ENCODE measurements at regions not wholly inside any gene's neighbourhood (a gene's known extent, or its start where the extent isn't known, plus 50 kb on each side); places are given as distances from the start of the nearest gene placed in this dataset.

- Histone ChIP-seq H3K4me1 (ENCODE audit: control insufficient read depth, insufficient read depth, low read length, poor library complexity, severe bottlenecking) (no peaks in the 10 kb centered on the region), H3K4me3 (ENCODE audit: extremely low read depth, insufficient read depth, low read length, poor library complexity, severe bottlenecking) (no peak overlapping the region), H3K9me3 (ENCODE audit: control insufficient read depth, low read length) (no peaks in the 10 kb centered on the region), H3K27ac (ENCODE audit: low read depth, low read length, severe bottlenecking) (no peak overlapping the region), H3K36me3 (ENCODE audit: control insufficient read depth, insufficient read depth, low read length) (no peaks in the 10 kb centered on the region)
- 88 to 93% methylated on average over 2 to 3 of the region's 3 CpGs for WGBS, 2 experiments (ENCODE audit: insufficient coverage in 2 of 2)
These were observed 81.2 kb upstream of the ETV6 start for GRCh38 chr12:11568155-11568761.

- no peaks in the 10 kb centered on the region for H3K4me1 ChIP-seq (ENCODE audit: control insufficient read depth, insufficient read depth, low read length, poor library complexity, severe bottlenecking)
- no peak overlapping the region for H3K4me3 ChIP-seq (ENCODE audit: extremely low read depth, insufficient read depth, low read length, poor library complexity, severe bottlenecking)
- H3K27ac ChIP-seq (ENCODE audit: low read depth, low read length, severe bottlenecking), result no peak overlapping the region
- no peaks in the 10 kb centered on the region for H3K9me3 ChIP-seq (ENCODE audit: control insufficient read depth, low read length)
- H3K36me3 ChIP-seq (ENCODE audit: control insufficient read depth, insufficient read depth, low read length), result no peaks in the 10 kb centered on the region
- 97 to 100% methylated on average over 1 to 5 of the region's 8 CpGs for WGBS, 2 experiments (ENCODE audit: insufficient coverage in 2 of 2)
These were observed 80.6 kb upstream of the ETV6 start for GRCh38 chr12:11568762-11569478.

GRCh38 chr12:11569716-11570115, 79.8 kb upstream of the ETV6 start:
- Histone ChIP-seq H3K4me3 (ENCODE audit: extremely low read depth, insufficient read depth, low read length, poor library complexity, severe bottlenecking) (no peak overlapping the region), H3K9me3 (ENCODE audit: control insufficient read depth, low read length) (no peaks in the 10 kb centered on the region), H3K27ac (ENCODE audit: low read depth, low read length, severe bottlenecking) (no peak overlapping the region), H3K36me3 (ENCODE audit: control insufficient read depth, insufficient read depth, low read length) (no peaks in the 10 kb centered on the region), H3K4me1 (ENCODE audit: control insufficient read depth, insufficient read depth, low read length, poor library complexity, severe bottlenecking) (no peaks in the 10 kb centered on the region)

GRCh38 chr12:11573880-11574279, 75.6 kb upstream of the ETV6 start:
- no peak overlapping the region for H3K4me3 ChIP-seq (ENCODE audit: extremely low read depth, insufficient read depth, low read length, poor library complexity, severe bottlenecking)
- no peaks in the 10 kb centered on the region for H3K36me3 ChIP-seq (ENCODE audit: control insufficient read depth, insufficient read depth, low read length)
- no peaks in the 10 kb centered on the region for H3K9me3 ChIP-seq (ENCODE audit: control insufficient read depth, low read length)
- no CpG with 5 or more reads among the region's 2 CpGs for WGBS, 2 experiments (ENCODE audit: insufficient coverage in 2 of 2)
- no peaks in the 10 kb centered on the region for H3K4me1 ChIP-seq (ENCODE audit: control insufficient read depth, insufficient read depth, low read length, poor library complexity, severe bottlenecking)
- H3K27ac ChIP-seq (ENCODE audit: low read depth, low read length, severe bottlenecking), result no peak overlapping the region

- 100% methylated on average over 1 of the region's 1 CpG for WGBS, 2 experiments (ENCODE audit: insufficient coverage in 2 of 2)
- peaks cover 10% of the 10 kb centered on the region for H3K4me1 ChIP-seq (ENCODE audit: control insufficient read depth, insufficient read depth, low read length, poor library complexity, severe bottlenecking)
These were observed 73.4 kb upstream of the ETV6 start for GRCh38 chr12:11576104-11576503.

GRCh38 chr12:11577658-11578260, 71.7 kb upstream of the ETV6 start:
- Histone ChIP-seq H3K4me1 (ENCODE audit: control insufficient read depth, insufficient read depth, low read length, poor library complexity, severe bottlenecking) (peaks cover 10% of the 10 kb centered on the region), H3K9me3 (ENCODE audit: control insufficient read depth, low read length) (no peaks in the 10 kb centered on the region), H3K36me3 (ENCODE audit: control insufficient read depth, insufficient read depth, low read length) (no peaks in the 10 kb centered on the region), H3K4me3 (ENCODE audit: extremely low read depth, insufficient read depth, low read length, poor library complexity, severe bottlenecking) (no peak overlapping the region), H3K27ac (ENCODE audit: low read depth, low read length, severe bottlenecking) (no peak overlapping the region)
- WGBS, 2 experiments (ENCODE audit: insufficient coverage in 2 of 2), result 80 to 100% methylated on average over 1 to 2 of the region's 4 CpGs

More at GRCh38 chr12:11576104-11576503, 73.4 kb upstream of the ETV6 start:
- no peak overlapping the region for H3K27ac ChIP-seq (ENCODE audit: low read depth, low read length, severe bottlenecking)
- H3K4me3 ChIP-seq (ENCODE audit: extremely low read depth, insufficient read depth, low read length, poor library complexity, severe bottlenecking), result no peak overlapping the region
- H3K9me3 ChIP-seq (ENCODE audit: control insufficient read depth, low read length), result no peaks in the 10 kb centered on the region
- H3K36me3 ChIP-seq (ENCODE audit: control insufficient read depth, insufficient read depth, low read length), result no peaks in the 10 kb centered on the region

- no peaks in the 10 kb centered on the region for H3K36me3 ChIP-seq (ENCODE audit: control insufficient read depth, insufficient read depth, low read length)
- H3K4me3 ChIP-seq (ENCODE audit: extremely low read depth, insufficient read depth, low read length, poor library complexity, severe bottlenecking), result no peak overlapping the region
- H3K4me1 ChIP-seq (ENCODE audit: control insufficient read depth, insufficient read depth, low read length, poor library complexity, severe bottlenecking), result peaks cover 10% of the 10 kb centered on the region
- no peak overlapping the region for H3K27ac ChIP-seq (ENCODE audit: low read depth, low read length, severe bottlenecking)
- 80 to 96% methylated on average over 1 to 2 of the region's 3 CpGs for WGBS, 2 experiments (ENCODE audit: insufficient coverage in 2 of 2)
- no peaks in the 10 kb centered on the region for H3K9me3 ChIP-seq (ENCODE audit: control insufficient read depth, low read length)
These were observed 70.9 kb upstream of the ETV6 start for GRCh38 chr12:11578461-11578993.

GRCh38 chr12:11580125-11580751, 69.2 kb upstream of the ETV6 start:
- Histone ChIP-seq H3K27ac (ENCODE audit: low read depth, low read length, severe bottlenecking) (no peak overlapping the region), H3K4me1 (ENCODE audit: control insufficient read depth, insufficient read depth, low read length, poor library complexity, severe bottlenecking) (peaks cover 10% of the 10 kb centered on the region), H3K9me3 (ENCODE audit: control insufficient read depth, low read length) (no peaks in the 10 kb centered on the region), H3K36me3 (ENCODE audit: control insufficient read depth, insufficient read depth, low read length) (no peaks in the 10 kb centered on the region), H3K4me3 (ENCODE audit: extremely low read depth, insufficient read depth, low read length, poor library complexity, severe bottlenecking) (no peak overlapping the region)
- 100% methylated on average over 1 of the region's 2 CpGs; no CpG with 5 or more reads in 1 of the 2 experiments for WGBS, 2 experiments (ENCODE audit: insufficient coverage in 2 of 2)

GRCh38 chr12:11581179-11581755, 68.2 kb upstream of the ETV6 start:
- H3K4me3 ChIP-seq (ENCODE audit: extremely low read depth, insufficient read depth, low read length, poor library complexity, severe bottlenecking), result no peak overlapping the region
- peaks cover 10% of the 10 kb centered on the region for H3K4me1 ChIP-seq (ENCODE audit: control insufficient read depth, insufficient read depth, low read length, poor library complexity, severe bottlenecking)
- 10 to 20% methylated on average over 2 of the region's 2 CpGs for WGBS, 2 experiments (ENCODE audit: insufficient coverage in 2 of 2)
- no peaks in the 10 kb centered on the region for H3K36me3 ChIP-seq (ENCODE audit: control insufficient read depth, insufficient read depth, low read length)
- no peak overlapping the region for H3K27ac ChIP-seq (ENCODE audit: low read depth, low read length, severe bottlenecking)
- no peaks in the 10 kb centered on the region for H3K9me3 ChIP-seq (ENCODE audit: control insufficient read depth, low read length)

- Histone ChIP-seq H3K27ac (ENCODE audit: low read depth, low read length, severe bottlenecking) (no peak overlapping the region), H3K36me3 (ENCODE audit: control insufficient read depth, insufficient read depth, low read length) (no peaks in the 10 kb centered on the region), H3K4me1 (ENCODE audit: control insufficient read depth, insufficient read depth, low read length, poor library complexity, severe bottlenecking) (peaks cover 10% of the 10 kb centered on the region), H3K9me3 (ENCODE audit: control insufficient read depth, low read length) (no peaks in the 10 kb centered on the region), H3K4me3 (ENCODE audit: extremely low read depth, insufficient read depth, low read length, poor library complexity, severe bottlenecking) (no peak overlapping the region)
- WGBS, 2 experiments (ENCODE audit: insufficient coverage in 2 of 2), result 93% methylated on average over 5 to 6 of the region's 7 CpGs
These were observed 65.1 kb upstream of the ETV6 start for GRCh38 chr12:11584221-11584855.
